H1 (cell line): ENCODE measurements at regions not wholly inside any gene's neighbourhood (a gene's known extent, or its start where the extent isn't known, plus 50 kb on each side); places are given as distances from the start of the nearest gene placed in this dataset.

ENCODE experiments used
- CHD2 ChIP-seq: IDR thresholded peaks from 2 replicates; pipeline ENCODE4 v1.6.1; 2012; ENCODE audit warnings: low read length, improper control_type of control experiment
- HDAC2 ChIP-seq, 2 experiments: fragments of 300-600 bp in 1 of 2; sonication (generic) in 1 of 2; IDR thresholded peaks; 2 replicates each; pipeline ENCODE4 v1.6.1; 2011 to 2012; ENCODE audit warnings: low read depth in 2 of 2, low read length in 2 of 2, mild to moderate bottlenecking in 2 of 2, moderate library complexity in 2 of 2, borderline replicate concordance in 1 of 2, inconsistent platforms in 1 of 2
- PHF8 ChIP-seq: fragments of 200-600 bp; sonication (generic); conservative IDR thresholded peaks from 2 replicates; pipeline ENCODE4 v1.7.1; 2012; ENCODE audit warnings: low read depth, mild to moderate bottlenecking, inconsistent platforms, low read length, moderate library complexity
- POLR2A ChIP-seq, 2 experiments: IDR thresholded peaks; 1 replicate in 1 of 2; 2 replicates in 1 of 2; pipeline ENCODE4 v1.6.1; 2011; ENCODE audit warnings: low read depth in 2 of 2, low read length in 2 of 2, mild to moderate bottlenecking in 2 of 2; ENCODE audit errors: control extremely low read depth in 1 of 2
- RFX5 ChIP-seq: IDR thresholded peaks from 2 replicates; pipeline ENCODE4 v1.6.1; 2011; ENCODE audit warnings: low read depth, low read length, improper control_type of control experiment, borderline replicate concordance
- SIN3A ChIP-seq, 2 experiments: IDR thresholded peaks in 1 of 2; conservative IDR thresholded peaks in 1 of 2; 2 replicates each; pipeline ENCODE4 v1.6.1; 2011 to 2012; ENCODE audit warnings: low read length in 2 of 2, improper control_type of control experiment in 1 of 2, low read depth in 1 of 2, mild to moderate bottlenecking in 1 of 2
- TCF12 ChIP-seq: IDR thresholded peaks from 2 replicates; pipeline ENCODE4 v1.6.1; 2011; ENCODE audit warnings: low read depth, mild to moderate bottlenecking, low read length
- TF ChIP-seq, protein P1 (sequence below): IDR thresholded peaks from 2 replicates; pipeline ENCODE4 v1.6.1; 2012; ENCODE audit warnings: low read length, inconsistent platforms
- TF ChIP-seq, protein P2 (sequence below), 3 experiments: IDR thresholded peaks; 1 replicate in 2 of 3; 2 replicates in 1 of 3; pipeline versions ENCODE4 v1.5.1 to v1.6.1; 2011; ENCODE audit warnings: low read length in 3 of 3, mild to moderate bottlenecking in 3 of 3, inconsistent platforms in 2 of 3, low read depth in 1 of 3, moderate library complexity in 1 of 3; ENCODE audit not compliant: insufficient read depth in 1 of 3; ENCODE audit errors: control extremely low read depth in 1 of 3
- TF ChIP-seq, protein P3 (sequence below): IDR thresholded peaks from 2 replicates; pipeline ENCODE4 v1.6.1; 2012; ENCODE audit warnings: inconsistent platforms

DNA sequence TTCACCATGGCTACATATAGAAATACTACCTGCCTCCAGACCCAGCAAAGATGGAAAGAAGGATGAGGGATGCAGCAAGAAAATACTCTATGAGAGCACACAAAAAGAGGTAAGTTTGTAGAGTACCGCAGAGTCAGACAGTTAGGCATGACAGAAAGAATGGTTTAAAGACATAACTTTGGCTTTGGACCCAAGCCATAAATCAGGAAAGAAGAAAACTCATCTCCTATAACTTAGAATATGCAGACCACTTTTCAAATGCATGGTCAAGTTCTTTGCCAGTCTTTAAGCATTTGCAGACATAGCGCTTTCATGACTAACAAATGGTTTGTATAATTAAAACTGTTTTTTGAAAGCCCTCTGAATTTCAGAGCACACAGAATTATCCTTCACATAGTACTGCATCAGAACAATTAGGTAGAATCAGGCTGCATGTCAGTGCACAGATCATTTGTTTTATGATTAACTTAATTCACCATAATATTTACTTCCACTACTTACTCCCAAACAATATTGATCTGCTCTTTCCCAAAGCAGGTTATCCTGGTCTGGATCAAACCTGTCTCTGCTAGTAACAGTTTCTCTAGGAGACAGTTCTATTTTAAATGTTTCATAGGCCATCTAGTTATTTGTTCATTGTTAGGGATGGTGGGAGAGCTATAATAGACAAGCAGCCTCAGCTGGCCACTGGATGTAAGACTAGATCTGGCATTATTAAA lies 280.7 kb upstream of the NR5A2 start:
- TF ChIP-seq, protein P1, sequence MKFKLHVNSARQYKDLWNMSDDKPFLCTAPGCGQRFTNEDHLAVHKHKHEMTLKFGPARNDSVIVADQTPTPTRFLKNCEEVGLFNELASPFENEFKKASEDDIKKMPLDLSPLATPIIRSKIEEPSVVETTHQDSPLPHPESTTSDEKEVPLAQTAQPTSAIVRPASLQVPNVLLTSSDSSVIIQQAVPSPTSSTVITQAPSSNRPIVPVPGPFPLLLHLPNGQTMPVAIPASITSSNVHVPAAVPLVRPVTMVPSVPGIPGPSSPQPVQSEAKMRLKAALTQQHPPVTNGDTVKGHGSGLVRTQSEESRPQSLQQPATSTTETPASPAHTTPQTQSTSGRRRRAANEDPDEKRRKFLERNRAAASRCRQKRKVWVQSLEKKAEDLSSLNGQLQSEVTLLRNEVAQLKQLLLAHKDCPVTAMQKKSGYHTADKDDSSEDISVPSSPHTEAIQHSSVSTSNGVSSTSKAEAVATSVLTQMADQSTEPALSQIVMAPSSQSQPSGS: no peak
- TF ChIP-seq SIN3A (conservative IDR thresholded peaks at IDR 0.05 in 1 of 2, IDR thresholded peaks at IDR 0.05 in 1 of 2; ENCODE audit: low read depth in 1 of 2, low read length in 2 of 2) (no peak), TCF12 (no peak), POLR2A (IDR thresholded peaks at IDR 0.05; ENCODE audit: control extremely low read depth in 1 of 2, low read depth in 2 of 2, low read length in 2 of 2) (no peak), CHD2 (no peak), RFX5 (no peak), HDAC2 (IDR thresholded peaks at IDR 0.05; ENCODE audit: borderline replicate concordance in 1 of 2, low read depth in 2 of 2, low read length in 2 of 2) (no peak), PHF8 (no peak)
- TF ChIP-seq, protein P2, sequence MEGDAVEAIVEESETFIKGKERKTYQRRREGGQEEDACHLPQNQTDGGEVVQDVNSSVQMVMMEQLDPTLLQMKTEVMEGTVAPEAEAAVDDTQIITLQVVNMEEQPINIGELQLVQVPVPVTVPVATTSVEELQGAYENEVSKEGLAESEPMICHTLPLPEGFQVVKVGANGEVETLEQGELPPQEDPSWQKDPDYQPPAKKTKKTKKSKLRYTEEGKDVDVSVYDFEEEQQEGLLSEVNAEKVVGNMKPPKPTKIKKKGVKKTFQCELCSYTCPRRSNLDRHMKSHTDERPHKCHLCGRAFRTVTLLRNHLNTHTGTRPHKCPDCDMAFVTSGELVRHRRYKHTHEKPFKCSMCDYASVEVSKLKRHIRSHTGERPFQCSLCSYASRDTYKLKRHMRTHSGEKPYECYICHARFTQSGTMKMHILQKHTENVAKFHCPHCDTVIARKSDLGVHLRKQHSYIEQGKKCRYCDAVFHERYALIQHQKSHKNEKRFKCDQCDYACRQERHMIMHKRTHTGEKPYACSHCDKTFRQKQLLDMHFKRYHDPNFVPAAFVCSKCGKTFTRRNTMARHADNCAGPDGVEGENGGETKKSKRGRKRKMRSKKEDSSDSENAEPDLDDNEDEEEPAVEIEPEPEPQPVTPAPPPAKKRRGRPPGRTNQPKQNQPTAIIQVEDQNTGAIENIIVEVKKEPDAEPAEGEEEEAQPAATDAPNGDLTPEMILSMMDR (IDR thresholded peaks at IDR 0.05; ENCODE audit: control extremely low read depth in 1 of 3, insufficient read depth in 1 of 3, low read depth in 1 of 3, low read length in 3 of 3): no peak
- TF ChIP-seq, protein P3, sequence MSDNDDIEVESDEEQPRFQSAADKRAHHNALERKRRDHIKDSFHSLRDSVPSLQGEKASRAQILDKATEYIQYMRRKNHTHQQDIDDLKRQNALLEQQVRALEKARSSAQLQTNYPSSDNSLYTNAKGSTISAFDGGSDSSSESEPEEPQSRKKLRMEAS: no peak
